C4-2B (cell line): ENCODE measurements at regions not wholly inside any gene's neighbourhood (a gene's known extent, or its start where the extent isn't known, plus 50 kb on each side); places are given as distances from the start of the nearest gene placed in this dataset.

Experiments used
- H3K27ac ChIP-seq: fragments of 450-650 bp; 2 replicates; pipeline ENCODE4 v1.5.1; 2017
- CTCF ChIP-seq: fragments of 450-650 bp; conservative IDR thresholded peaks from 2 replicates; pipeline ENCODE4 v1.5.1; 2017; ENCODE audit warnings: mild to moderate bottlenecking
- ZFX ChIP-seq: fragments of 450-650 bp; IDR thresholded peaks from 2 replicates; pipeline ENCODE4 v1.6.1; 2017

DNA sequence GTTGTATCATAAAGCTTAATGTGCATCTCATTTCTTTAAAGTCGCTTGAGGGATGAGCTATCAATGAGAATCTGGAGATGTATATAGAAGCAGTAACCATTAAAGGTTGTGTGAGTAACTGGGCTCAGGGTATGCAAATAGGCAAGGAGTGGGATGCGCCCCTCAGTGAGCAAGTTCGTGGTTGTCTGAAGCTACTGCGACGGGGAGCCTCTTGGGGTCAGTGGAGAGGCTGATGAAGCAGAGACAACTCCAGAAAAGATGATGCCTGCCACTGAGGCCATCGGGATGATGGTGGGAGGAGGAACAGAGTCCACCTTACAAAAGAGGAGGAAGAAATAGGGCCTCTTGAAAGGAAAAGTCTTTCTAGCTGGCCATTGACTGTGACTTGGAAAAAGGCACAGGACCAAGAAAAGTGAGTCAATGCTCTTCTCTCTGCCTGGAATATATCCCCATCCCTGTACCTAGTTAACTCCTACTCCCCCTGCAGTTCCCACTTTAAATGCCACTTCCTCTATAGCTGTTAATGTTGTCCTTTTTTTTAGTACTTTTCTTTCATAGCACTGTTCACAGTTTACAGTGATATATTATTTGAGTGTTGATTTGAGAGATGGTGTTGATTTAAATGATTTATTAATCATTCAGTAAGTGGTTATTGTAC lies 51.4 kb upstream of the LSM6 start:
- no peak overlapping the region for H3K27ac ChIP-seq
- TF ChIP-seq ZFX (no peak), CTCF (no peak)

- no peak overlapping the region for H3K27ac ChIP-seq
- no peak for TF ChIP-seq ZFX
- TF ChIP-seq CTCF, result no peak
Measured at GRCh38 chr4:146123231-146123630, 52.3 kb upstream of the LSM6 start.

- TF ChIP-seq ZFX (no peak), CTCF (no peak)
- no peak overlapping the region for H3K27ac ChIP-seq
Measured at GRCh38 chr4:146122398-146122797, 53.1 kb upstream of the LSM6 start.

DNA sequence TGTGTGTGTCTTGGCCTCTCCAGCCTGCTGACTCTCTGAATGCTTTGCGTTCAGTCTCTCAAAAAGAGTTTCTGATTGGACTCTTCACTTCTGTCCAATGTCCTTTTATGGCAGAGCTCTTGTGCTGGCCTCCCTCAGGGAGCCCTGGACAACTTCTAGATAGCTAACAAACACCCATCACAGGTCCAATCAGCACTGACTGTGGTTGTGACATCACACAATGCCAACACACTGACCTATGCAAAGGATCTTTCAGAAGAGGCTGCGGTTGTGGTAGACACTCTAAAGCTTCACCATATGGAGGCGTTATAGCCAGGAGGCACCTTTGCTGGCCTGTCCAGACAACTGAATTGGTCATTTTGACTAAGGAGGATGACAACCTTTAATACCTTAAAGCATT lies 53.8 kb upstream of the LSM6 start:
- no peak overlapping the region for H3K27ac ChIP-seq
- TF ChIP-seq ZFX (no peak), CTCF (no peak)

GRCh38 chr4:146119845-146120404 lies 55.6 kb upstream of the LSM6 start:
- H3K27ac ChIP-seq, result no peak overlapping the region
- TF ChIP-seq CTCF, result no peak
- no peak for TF ChIP-seq ZFX

DNA sequence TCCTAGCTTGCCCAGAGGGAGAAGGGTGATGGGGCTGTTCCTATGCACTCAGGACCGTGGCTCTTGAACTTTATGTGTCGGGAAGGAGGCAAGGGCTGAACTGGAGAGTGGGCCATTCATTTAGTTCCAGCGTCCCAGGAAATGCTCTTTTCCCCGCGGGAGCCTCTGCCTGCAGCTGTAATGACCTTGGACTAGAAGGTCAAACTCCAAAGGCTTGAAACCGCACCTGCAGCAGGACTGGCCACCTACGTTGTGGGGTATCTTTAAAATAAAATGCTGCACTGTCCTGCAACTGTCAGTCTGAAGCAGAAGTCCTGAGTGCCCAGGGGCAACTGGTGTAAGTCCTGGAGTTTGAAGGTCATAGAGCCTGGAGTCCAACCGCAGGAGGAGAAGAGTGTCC lies 61.5 kb upstream of the LSM6 start:
- H3K27ac ChIP-seq, result no peak overlapping the region
- TF ChIP-seq ZFX (no peak), CTCF (no peak)

DNA sequence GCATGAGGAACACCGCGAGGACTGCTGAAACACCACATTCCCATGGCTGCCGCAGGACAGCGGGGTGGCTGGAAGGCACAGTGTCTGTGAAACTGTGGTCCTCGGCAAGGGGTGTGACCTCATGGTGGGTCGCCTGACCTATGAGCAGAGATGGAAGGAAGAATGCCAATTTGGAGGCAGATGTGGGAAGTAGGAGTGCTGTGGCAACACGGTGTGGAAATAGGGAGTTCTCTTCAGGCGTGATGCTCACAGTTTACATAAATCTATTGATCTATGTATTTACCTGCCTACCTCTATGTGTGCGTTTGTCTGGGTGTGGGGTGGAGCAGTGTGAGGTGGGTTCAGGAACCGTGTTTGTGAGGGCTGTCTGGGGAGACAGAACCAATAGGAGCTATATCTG lies 62.3 kb upstream of the LSM6 start:
- TF ChIP-seq CTCF (no peak), ZFX (no peak)
- no peak overlapping the region for H3K27ac ChIP-seq
